Kidney epithelial cell (primary cell): ENCODE measurements at regions not wholly inside any gene's neighbourhood (a gene's known extent, or its start where the extent isn't known, plus 50 kb on each side); places are given as distances from the start of the nearest gene placed in this dataset.

Experiments
- DNase-seq: peaks from one replicate; pipeline ENCODE4 v3.0.0-alpha.2; 2010; ENCODE audit warnings: low read depth
- H3K27me3 ChIP-seq: 2 replicates; pipeline ENCODE4 v1.6.0; 2011; ENCODE audit warnings: low read length; ENCODE audit not compliant: control insufficient read depth, insufficient read depth
- H3K36me3 ChIP-seq: 2 replicates; pipeline ENCODE4 v1.5.1; 2011; ENCODE audit warnings: low read length; ENCODE audit not compliant: control insufficient read depth, insufficient read depth
- H3K4me3 ChIP-seq: 2 replicates; pipeline ENCODE4 v1.5.1; 2011; ENCODE audit warnings: low read depth, mild to moderate bottlenecking, control low read depth, low read length
- CTCF ChIP-seq: IDR thresholded peaks from 2 replicates; pipeline ENCODE4 v1.5.1; 2011; ENCODE audit warnings: mild to moderate bottlenecking, moderate library complexity, low read length, control low read depth, inconsistent platforms; ENCODE audit not compliant: insufficient read depth, poor library complexity, severe bottlenecking

GRCh38 chr1:229028544-229028943, 242.4 kb upstream of the RAB4A start:
- Histone ChIP-seq H3K4me3 (no peak overlapping the region), H3K36me3 (no peaks in the 10 kb centered on the region), H3K27me3 (peaks cover 16% of the 10 kb centered on the region)
- no peak for DNase-seq
- no peak for TF ChIP-seq CTCF

- no peak for TF ChIP-seq CTCF
- DNase-seq = no peak
- Histone ChIP-seq H3K4me3 (no peak overlapping the region), H3K36me3 (no peaks in the 10 kb centered on the region), H3K27me3 (peaks cover 16% of the 10 kb centered on the region)
Measured at GRCh38 chr1:229028987-229029878, 241.7 kb upstream of the RAB4A start.

- no peak for TF ChIP-seq CTCF
- Histone ChIP-seq H3K27me3 (peaks cover 16% of the 10 kb centered on the region), H3K4me3 (no peak overlapping the region), H3K36me3 (no peaks in the 10 kb centered on the region)
- DNase-seq = no peak
Measured at GRCh38 chr1:229029879-229030235, 241.1 kb upstream of the RAB4A start.

GRCh38 chr1:229030630-229031029, 240.3 kb upstream of the RAB4A start:
- DNase-seq = no peak
- H3K4me3 ChIP-seq = no peak overlapping the region
- H3K27me3 ChIP-seq = peaks cover 16% of the 10 kb centered on the region
- H3K36me3 ChIP-seq = no peaks in the 10 kb centered on the region
- TF ChIP-seq CTCF = no peak

DNA sequence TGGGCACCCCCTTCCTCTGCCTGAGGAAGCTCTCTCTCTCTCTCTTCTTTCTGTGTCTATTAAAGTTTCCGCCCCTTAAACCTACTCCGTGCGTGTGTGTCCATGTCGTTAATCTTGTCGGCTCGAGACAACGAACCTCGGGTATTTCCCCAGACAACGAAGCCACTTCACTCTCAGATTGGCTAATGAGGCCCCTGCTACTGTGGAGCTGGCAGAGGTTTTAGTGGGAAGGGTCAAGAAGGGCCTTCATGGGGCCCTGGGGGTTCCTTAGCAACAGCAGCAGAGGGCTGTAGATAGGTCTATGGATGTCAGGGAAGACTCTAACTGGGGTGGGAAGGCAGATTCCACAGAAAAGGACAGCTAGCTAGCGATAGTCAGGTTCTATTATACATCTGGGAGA, 239.8 kb upstream of the RAB4A start:
- no peak for DNase-seq
- TF ChIP-seq CTCF = no peak
- Histone ChIP-seq H3K36me3 (no peaks in the 10 kb centered on the region), H3K4me3 (no peak overlapping the region), H3K27me3 (peaks cover 16% of the 10 kb centered on the region)
